HL-60 (cell line): ENCODE measurements at regions not wholly inside any gene's neighbourhood (a gene's known extent, or its start where the extent isn't known, plus 50 kb on each side); places are given as distances from the start of the nearest gene placed in this dataset.

Experiments used
- DNase-seq, 2 experiments: peaks; one replicate each; pipeline ENCODE4 v3.0.0-alpha.2; 2010 to 2020; ENCODE audit warnings: low read depth in 1 of 2, low spot score in 1 of 2
- H3K27ac ChIP-seq: fragments of 250-450 bp; sonication (Bioruptor Pico); replicated peaks from 2 replicates; pipeline ENCODE4 v1.5.1; 2020; ENCODE audit warnings: mild to moderate bottlenecking, moderate library complexity
- H3K27me3 ChIP-seq: fragments of 250-450 bp; sonication (Bioruptor Pico); 2 replicates; pipeline ENCODE4 v1.5.1; 2021; ENCODE audit warnings: mild to moderate bottlenecking, moderate library complexity; ENCODE audit not compliant: insufficient read depth, poor library complexity, severe bottlenecking
- H3K4me3 ChIP-seq: replicated peaks from 2 replicates; pipeline ENCODE4 v1.5.1; 2011; ENCODE audit warnings: mild to moderate bottlenecking, control low read depth, low read length; ENCODE audit not compliant: insufficient read depth
- GABPA ChIP-seq: IDR thresholded peaks from 2 replicates; pipeline ENCODE4 v1.6.1; 2012; ENCODE audit warnings: low read depth
- POLR2AphosphoS5 ChIP-seq: IDR thresholded peaks from 2 replicates; pipeline ENCODE4 v1.6.1; 2012; ENCODE audit warnings: low read depth
- SPI1 ChIP-seq: IDR thresholded peaks from 2 replicates; pipeline ENCODE4 v1.6.1; 2012; ENCODE audit warnings: low read depth, mild to moderate bottlenecking, borderline replicate concordance
- TF ChIP-seq, protein P1 (sequence below): IDR thresholded peaks from 2 replicates; pipeline ENCODE4 v1.6.1; 2012; ENCODE audit warnings: low read depth; ENCODE audit not compliant: insufficient replicate concordance
- TF ChIP-seq, protein P2 (sequence below): IDR thresholded peaks from one replicate; pipeline ENCODE4 v1.5.1; 2011; ENCODE audit warnings: low read length, control low read depth, inconsistent platforms; ENCODE audit not compliant: insufficient read depth

DNA sequence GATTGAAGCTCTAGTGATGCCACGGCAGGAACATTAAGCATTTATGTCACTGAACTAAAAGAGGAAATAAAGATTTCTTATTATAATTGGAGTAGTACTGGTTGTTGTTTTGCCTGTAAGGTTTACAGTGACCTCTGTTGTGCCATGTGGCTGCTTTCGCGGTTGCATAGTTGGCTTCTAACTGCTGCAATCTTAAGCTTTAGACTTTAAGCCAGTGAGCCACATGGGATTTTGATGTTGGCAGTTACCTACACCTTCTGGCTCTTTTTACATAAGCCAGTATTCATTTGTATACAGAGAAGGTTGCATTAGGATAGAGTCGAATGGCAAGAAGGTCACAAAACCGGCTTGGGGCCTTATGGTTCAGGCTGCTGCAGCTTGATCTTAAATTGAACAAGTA lies 1311.6 kb downstream of the RAPGEF2 start:
- no peak for DNase-seq
- Histone ChIP-seq H3K4me3 (no peak overlapping the region), H3K27ac (no peak overlapping the region), H3K27me3 (no peaks in the 10 kb centered on the region)
- TF ChIP-seq, protein P1, sequence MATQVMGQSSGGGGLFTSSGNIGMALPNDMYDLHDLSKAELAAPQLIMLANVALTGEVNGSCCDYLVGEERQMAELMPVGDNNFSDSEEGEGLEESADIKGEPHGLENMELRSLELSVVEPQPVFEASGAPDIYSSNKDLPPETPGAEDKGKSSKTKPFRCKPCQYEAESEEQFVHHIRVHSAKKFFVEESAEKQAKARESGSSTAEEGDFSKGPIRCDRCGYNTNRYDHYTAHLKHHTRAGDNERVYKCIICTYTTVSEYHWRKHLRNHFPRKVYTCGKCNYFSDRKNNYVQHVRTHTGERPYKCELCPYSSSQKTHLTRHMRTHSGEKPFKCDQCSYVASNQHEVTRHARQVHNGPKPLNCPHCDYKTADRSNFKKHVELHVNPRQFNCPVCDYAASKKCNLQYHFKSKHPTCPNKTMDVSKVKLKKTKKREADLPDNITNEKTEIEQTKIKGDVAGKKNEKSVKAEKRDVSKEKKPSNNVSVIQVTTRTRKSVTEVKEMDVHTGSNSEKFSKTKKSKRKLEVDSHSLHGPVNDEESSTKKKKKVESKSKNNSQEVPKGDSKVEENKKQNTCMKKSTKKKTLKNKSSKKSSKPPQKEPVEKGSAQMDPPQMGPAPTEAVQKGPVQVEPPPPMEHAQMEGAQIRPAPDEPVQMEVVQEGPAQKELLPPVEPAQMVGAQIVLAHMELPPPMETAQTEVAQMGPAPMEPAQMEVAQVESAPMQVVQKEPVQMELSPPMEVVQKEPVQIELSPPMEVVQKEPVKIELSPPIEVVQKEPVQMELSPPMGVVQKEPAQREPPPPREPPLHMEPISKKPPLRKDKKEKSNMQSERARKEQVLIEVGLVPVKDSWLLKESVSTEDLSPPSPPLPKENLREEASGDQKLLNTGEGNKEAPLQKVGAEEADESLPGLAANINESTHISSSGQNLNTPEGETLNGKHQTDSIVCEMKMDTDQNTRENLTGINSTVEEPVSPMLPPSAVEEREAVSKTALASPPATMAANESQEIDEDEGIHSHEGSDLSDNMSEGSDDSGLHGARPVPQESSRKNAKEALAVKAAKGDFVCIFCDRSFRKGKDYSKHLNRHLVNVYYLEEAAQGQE, result no peak
- TF ChIP-seq GABPA, result no peak
- TF ChIP-seq, protein P2, sequence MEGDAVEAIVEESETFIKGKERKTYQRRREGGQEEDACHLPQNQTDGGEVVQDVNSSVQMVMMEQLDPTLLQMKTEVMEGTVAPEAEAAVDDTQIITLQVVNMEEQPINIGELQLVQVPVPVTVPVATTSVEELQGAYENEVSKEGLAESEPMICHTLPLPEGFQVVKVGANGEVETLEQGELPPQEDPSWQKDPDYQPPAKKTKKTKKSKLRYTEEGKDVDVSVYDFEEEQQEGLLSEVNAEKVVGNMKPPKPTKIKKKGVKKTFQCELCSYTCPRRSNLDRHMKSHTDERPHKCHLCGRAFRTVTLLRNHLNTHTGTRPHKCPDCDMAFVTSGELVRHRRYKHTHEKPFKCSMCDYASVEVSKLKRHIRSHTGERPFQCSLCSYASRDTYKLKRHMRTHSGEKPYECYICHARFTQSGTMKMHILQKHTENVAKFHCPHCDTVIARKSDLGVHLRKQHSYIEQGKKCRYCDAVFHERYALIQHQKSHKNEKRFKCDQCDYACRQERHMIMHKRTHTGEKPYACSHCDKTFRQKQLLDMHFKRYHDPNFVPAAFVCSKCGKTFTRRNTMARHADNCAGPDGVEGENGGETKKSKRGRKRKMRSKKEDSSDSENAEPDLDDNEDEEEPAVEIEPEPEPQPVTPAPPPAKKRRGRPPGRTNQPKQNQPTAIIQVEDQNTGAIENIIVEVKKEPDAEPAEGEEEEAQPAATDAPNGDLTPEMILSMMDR, result no peak
- no peak for TF ChIP-seq SPI1
- no peak for TF ChIP-seq POLR2AphosphoS5

DNA sequence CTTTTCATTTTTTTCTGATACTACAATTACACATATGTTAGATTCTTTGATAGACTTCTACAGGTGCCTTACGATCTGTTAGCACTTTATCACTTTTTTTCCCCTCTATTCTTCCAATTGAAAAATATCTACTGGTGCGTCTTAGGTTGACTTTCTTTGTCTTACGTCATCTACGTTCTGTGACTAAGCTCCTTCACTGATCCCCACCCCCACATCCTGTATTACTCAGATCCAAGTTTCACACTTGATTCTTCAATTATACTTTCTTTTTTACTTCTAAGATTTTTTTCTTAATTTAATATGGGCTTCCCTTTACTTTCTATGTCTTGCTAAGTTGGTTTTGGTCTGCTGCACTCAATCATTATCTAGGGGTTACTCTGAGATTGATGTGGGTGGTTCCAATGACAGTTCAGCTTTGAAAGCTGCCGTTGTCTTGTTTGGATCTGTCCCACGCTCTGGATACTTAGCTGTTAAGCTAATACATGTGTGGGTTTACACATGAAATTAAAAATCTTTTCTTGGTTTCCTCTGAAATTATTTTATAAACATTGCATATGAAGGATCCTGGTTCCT lies 1321.1 kb downstream of the RAPGEF2 start:
- no peak for DNase-seq
- Histone ChIP-seq H3K4me3 (no peak overlapping the region), H3K27me3 (no peaks in the 10 kb centered on the region), H3K27ac (no peak overlapping the region)
- no peak for TF ChIP-seq GABPA
- TF ChIP-seq, protein P2, result no peak
- TF ChIP-seq, protein P1, result no peak
- no peak for TF ChIP-seq SPI1
- TF ChIP-seq POLR2AphosphoS5, result no peak

DNA sequence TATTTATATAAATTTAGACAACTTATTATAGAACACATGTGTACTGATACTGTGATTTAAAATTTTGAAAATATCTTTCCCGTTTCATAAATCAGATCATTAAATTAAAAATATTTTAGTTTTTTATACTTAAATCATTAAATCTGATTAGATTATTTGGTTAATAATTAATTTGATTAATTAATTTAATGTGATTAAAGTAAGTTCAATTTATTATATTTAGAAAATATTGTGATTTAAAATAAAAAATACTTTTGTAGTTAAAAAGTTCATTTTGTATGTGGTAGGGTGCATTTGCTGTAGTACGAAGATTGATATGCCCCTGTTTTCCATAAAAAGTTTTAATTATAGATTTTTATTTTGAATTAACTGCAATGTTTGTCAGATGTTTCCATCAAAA lies 1323.4 kb downstream of the RAPGEF2 start:
- Histone ChIP-seq H3K27me3 (no peaks in the 10 kb centered on the region), H3K4me3 (no peak overlapping the region), H3K27ac (no peak overlapping the region)
- TF ChIP-seq, protein P1, result no peak
- TF ChIP-seq, protein P2, result no peak
- TF ChIP-seq POLR2AphosphoS5 (no peak), GABPA (no peak), SPI1 (no peak)
- no peak for DNase-seq
